ENCODE measurements at regions not wholly inside any gene's neighbourhood (a gene's known extent, or its start where the extent isn't known, plus 50 kb on each side); places are given as distances from the start of the nearest gene placed in this dataset.

DNA sequence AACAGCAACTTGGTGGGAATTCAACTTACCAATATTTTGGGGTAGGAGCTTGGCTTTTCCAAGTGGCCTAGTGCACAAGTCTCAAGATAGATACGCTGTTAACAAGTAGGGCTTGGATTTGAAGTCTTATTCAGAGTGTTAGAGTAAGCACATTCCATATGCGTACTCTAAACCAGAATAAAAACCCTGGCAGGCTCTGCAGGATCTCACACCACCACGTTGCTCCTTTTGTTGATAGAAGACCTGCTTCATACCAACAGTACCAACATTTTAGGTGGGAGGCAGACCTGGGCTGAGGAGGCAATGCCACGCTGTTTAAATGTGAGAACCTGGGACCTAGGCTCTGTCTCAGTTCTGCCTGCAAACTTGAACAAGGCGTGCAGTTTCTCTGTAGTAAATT lies 214.0 kb downstream of the RNF144A start:
- 89% methylated on average over 5 of the region's 5 CpGs for WGBS
- no peak for DNase-seq (ENCODE audit: low read depth in 6 of 9, low spot score in 9 of 9)

DNA sequence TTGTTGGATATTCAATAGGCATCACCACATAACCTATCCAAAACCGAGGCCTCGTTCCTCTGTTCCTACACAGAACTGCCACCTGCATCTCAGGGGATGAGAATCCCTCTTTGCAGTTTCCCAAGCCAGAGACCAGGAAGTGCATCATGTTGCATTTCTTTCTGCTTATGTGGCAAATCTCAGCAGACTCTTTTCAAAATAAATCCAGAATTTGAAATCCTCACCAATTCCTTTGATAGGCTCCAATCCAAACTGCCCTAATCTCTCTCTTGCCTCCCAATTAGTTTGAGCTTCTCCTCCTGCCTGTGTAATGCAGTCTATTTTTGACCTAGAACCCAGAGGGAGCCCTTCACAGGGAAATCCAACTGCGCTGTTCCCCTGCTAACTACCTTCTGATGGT lies 215.5 kb downstream of the RNF144A start:
- no peaks in the 10 kb centered on the region for H3K4me1 ChIP-seq (ENCODE audit: control insufficient read depth in 2 of 2, insufficient read depth in 2 of 2, low read length in 2 of 2)
- H3K4me3 ChIP-seq (ENCODE audit: low read length in 2 of 2) = no peak overlapping the region
- no peak overlapping the region for H3K27ac ChIP-seq (ENCODE audit: low read depth in 1 of 2, low read length in 1 of 2)
- H3K27me3 ChIP-seq (ENCODE audit: control insufficient read depth in 2 of 2, insufficient read depth in 1 of 2, low read length in 1 of 2) = no peaks in the 10 kb centered on the region
- H3K9me3 ChIP-seq (ENCODE audit: control insufficient read depth in 2 of 2, insufficient read depth in 1 of 2, low read length in 1 of 2) = no peaks in the 10 kb centered on the region
- 97% methylated on average over 3 of the region's 3 CpGs for WGBS
- DNase-seq (ENCODE audit: low read depth in 6 of 9, low spot score in 9 of 9) = no peak
- no peaks in the 10 kb centered on the region for H3K36me3 ChIP-seq (ENCODE audit: control insufficient read depth in 2 of 2, insufficient read depth in 2 of 2, low read length in 1 of 2)

More for the DNA sequence above, 214.0 kb downstream of the RNF144A start:
- Histone ChIP-seq H3K4me3 (ENCODE audit: low read length in 2 of 2) (no peak overlapping the region), H3K27me3 (ENCODE audit: control insufficient read depth in 2 of 2, insufficient read depth in 1 of 2, low read length in 1 of 2) (no peaks in the 10 kb centered on the region), H3K27ac (ENCODE audit: low read depth in 1 of 2, low read length in 1 of 2) (no peak overlapping the region), H3K9me3 (ENCODE audit: control insufficient read depth in 2 of 2, insufficient read depth in 1 of 2, low read length in 1 of 2) (no peaks in the 10 kb centered on the region), H3K4me1 (ENCODE audit: control insufficient read depth in 2 of 2, insufficient read depth in 2 of 2, low read length in 2 of 2) (no peaks in the 10 kb centered on the region), H3K36me3 (ENCODE audit: control insufficient read depth in 2 of 2, insufficient read depth in 2 of 2, low read length in 1 of 2) (no peaks in the 10 kb centered on the region)

DNA sequence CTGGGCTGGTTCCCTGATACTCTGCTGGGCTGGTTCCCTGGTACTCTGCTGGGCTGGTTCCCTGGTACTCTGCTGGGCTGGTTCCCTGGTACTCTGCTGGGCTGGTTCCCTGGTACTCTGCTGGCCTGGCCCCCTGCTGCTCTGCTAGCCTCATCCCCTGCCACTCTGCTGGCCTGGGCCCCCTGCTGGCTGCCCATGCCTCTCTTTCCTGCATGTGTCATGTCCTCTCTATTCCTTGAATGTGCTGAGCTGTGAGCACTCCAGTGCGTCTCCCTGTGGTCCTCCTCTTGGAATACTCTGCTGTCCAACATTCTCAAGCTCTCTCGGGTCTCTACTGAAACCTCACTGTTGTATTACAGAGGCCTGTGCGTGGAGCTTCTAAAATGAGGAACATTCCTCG lies 216.3 kb downstream of the RNF144A start:
- Histone ChIP-seq H3K27me3 (ENCODE audit: control insufficient read depth in 2 of 2, insufficient read depth in 1 of 2, low read length in 1 of 2) (no peaks in the 10 kb centered on the region), H3K27ac (ENCODE audit: low read depth in 1 of 2, low read length in 1 of 2) (no peak overlapping the region), H3K4me3 (ENCODE audit: low read length in 2 of 2) (no peak overlapping the region), H3K4me1 (ENCODE audit: control insufficient read depth in 2 of 2, insufficient read depth in 2 of 2, low read length in 2 of 2) (no peaks in the 10 kb centered on the region), H3K36me3 (ENCODE audit: control insufficient read depth in 2 of 2, insufficient read depth in 2 of 2, low read length in 1 of 2) (no peaks in the 10 kb centered on the region), H3K9me3 (ENCODE audit: control insufficient read depth in 2 of 2, insufficient read depth in 1 of 2, low read length in 1 of 2) (no peaks in the 10 kb centered on the region)
- DNase-seq (ENCODE audit: low read depth in 6 of 9, low spot score in 9 of 9) = no peak
- 97% methylated on average over 4 of the region's 4 CpGs for WGBS

DNA sequence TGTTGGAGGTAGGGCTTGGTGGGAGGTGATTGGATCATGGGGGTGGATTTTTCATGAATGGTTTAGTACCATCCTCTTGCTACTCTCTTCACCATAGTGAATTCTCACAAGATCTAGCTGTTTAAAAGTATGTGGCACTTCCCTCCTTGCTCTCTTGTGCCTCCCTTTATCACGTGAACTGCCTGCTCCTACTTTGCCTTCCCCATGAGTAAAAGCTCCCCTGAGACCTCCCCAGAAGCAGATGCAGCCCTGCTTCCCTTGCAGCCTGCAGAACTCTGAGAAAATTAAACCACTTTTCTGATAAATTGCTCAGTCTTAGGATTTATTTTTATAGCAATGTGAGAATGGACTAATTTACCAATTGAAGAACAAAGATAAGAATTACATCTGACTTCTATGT lies 223.1 kb downstream of the RNF144A start:
- no peak for DNase-seq (ENCODE audit: low read depth in 6 of 9, low spot score in 9 of 9)
- H3K36me3 ChIP-seq (ENCODE audit: control insufficient read depth in 2 of 2, insufficient read depth in 2 of 2, low read length in 1 of 2) = no peaks in the 10 kb centered on the region
- H3K9me3 ChIP-seq (ENCODE audit: control insufficient read depth in 2 of 2, insufficient read depth in 1 of 2, low read length in 1 of 2) = peaks cover 0 to 3% of the 10 kb centered on the region in 2 donors
- no peaks in the 10 kb centered on the region for H3K4me1 ChIP-seq (ENCODE audit: control insufficient read depth in 2 of 2, insufficient read depth in 2 of 2, low read length in 2 of 2)
- H3K27ac ChIP-seq (ENCODE audit: low read depth in 1 of 2, low read length in 1 of 2) = no peak overlapping the region
- H3K27me3 ChIP-seq (ENCODE audit: control insufficient read depth in 2 of 2, insufficient read depth in 1 of 2, low read length in 1 of 2) = no peaks in the 10 kb centered on the region
- 93% methylated on average over 1 of the region's 1 CpG for WGBS
- H3K4me3 ChIP-seq (ENCODE audit: low read length in 2 of 2) = no peak overlapping the region

DNA sequence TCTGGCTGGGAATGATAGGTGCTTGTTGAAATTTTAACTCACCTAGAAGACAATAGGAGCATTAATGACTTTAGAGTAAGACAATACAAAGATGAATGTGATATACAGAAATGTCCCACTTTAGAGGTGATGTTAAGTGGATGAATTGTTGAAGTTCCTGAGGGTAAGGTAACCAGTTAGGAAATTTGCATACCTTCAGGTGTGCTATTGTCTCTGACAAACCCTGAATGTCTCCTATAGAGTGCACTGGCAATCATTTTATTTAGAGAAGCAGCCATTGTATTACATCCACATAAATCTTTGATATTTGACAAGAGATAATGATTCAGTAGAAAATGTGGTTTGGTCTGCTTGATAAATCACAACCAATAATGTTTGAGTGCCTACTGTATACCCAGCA lies 228.5 kb downstream of the RNF144A start:
- no peaks in the 10 kb centered on the region for H3K4me1 ChIP-seq (ENCODE audit: control insufficient read depth in 2 of 2, insufficient read depth in 2 of 2, low read length in 2 of 2)
- DNase-seq (ENCODE audit: low read depth in 6 of 9, low spot score in 9 of 9) = no peak
- no peaks in the 10 kb centered on the region for H3K36me3 ChIP-seq (ENCODE audit: control insufficient read depth in 2 of 2, insufficient read depth in 2 of 2, low read length in 1 of 2)
- H3K27me3 ChIP-seq (ENCODE audit: control insufficient read depth in 2 of 2, insufficient read depth in 1 of 2, low read length in 1 of 2) = no peaks in the 10 kb centered on the region
- peaks cover 0 to 3% of the 10 kb centered on the region in 2 donors for H3K9me3 ChIP-seq (ENCODE audit: control insufficient read depth in 2 of 2, insufficient read depth in 1 of 2, low read length in 1 of 2)
- no peak overlapping the region for H3K4me3 ChIP-seq (ENCODE audit: low read length in 2 of 2)
- no peak overlapping the region for H3K27ac ChIP-seq (ENCODE audit: low read depth in 1 of 2, low read length in 1 of 2)

DNA sequence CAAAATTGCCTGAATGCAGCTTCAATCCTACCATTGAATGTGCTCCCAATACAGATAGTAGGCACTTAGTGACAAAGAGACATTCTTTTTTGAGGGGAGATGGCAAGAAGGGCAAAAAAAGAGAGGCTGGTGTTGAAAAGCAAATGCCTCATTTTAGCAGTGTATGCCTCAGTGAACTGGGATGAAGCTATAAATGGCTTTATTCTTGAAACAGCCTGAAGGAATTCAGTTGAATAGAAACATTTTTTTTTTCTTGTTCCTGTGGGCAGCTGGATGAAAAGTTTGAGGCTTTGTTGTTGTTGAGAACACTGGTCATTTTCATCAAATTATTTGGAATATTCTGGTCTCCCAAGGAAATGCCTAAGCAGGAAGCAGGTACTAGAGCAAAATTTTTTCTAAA lies 228.9 kb downstream of the RNF144A start:
- H3K27me3 ChIP-seq (ENCODE audit: control insufficient read depth in 2 of 2, insufficient read depth in 1 of 2, low read length in 1 of 2) = no peaks in the 10 kb centered on the region
- no peak overlapping the region for H3K27ac ChIP-seq (ENCODE audit: low read depth in 1 of 2, low read length in 1 of 2)
- no peak overlapping the region for H3K4me3 ChIP-seq (ENCODE audit: low read length in 2 of 2)
- no peaks in the 10 kb centered on the region for H3K36me3 ChIP-seq (ENCODE audit: control insufficient read depth in 2 of 2, insufficient read depth in 2 of 2, low read length in 1 of 2)
- no peak for DNase-seq (ENCODE audit: low read depth in 6 of 9, low spot score in 9 of 9)
- H3K4me1 ChIP-seq (ENCODE audit: control insufficient read depth in 2 of 2, insufficient read depth in 2 of 2, low read length in 2 of 2) = no peaks in the 10 kb centered on the region
- peaks cover 0 to 3% of the 10 kb centered on the region in 2 donors for H3K9me3 ChIP-seq (ENCODE audit: control insufficient read depth in 2 of 2, insufficient read depth in 1 of 2, low read length in 1 of 2)

DNA sequence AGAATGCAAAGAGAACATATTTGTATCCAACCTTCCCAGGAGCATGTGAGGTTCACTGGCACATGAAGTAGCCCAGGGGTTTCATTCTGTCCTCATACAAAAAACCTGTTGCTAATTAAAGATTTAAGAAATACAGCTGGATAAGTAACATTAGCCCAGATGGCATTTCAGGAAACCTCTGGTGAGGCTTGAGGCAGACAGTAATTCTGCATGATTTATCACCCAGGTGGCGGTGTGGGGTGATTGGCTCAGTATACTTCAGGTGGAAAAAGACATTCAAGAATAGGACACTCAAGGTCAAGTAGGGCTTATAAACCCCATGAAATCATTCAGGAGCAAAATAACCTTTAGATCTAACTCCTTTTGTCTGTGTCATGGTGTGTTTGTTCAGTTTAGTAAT lies 237.4 kb downstream of the RNF144A start:
- DNase-seq (ENCODE audit: low read depth in 6 of 9, low spot score in 9 of 9) = no peak
- Histone ChIP-seq H3K27me3 (ENCODE audit: control insufficient read depth in 2 of 2, insufficient read depth in 1 of 2, low read length in 1 of 2) (no peaks in the 10 kb centered on the region), H3K9me3 (ENCODE audit: control insufficient read depth in 2 of 2, insufficient read depth in 1 of 2, low read length in 1 of 2) (no peaks in the 10 kb centered on the region), H3K4me1 (ENCODE audit: control insufficient read depth in 2 of 2, insufficient read depth in 2 of 2, low read length in 2 of 2) (no peaks in the 10 kb centered on the region), H3K27ac (ENCODE audit: low read depth in 1 of 2, low read length in 1 of 2) (no peak overlapping the region), H3K4me3 (ENCODE audit: low read length in 2 of 2) (no peak overlapping the region), H3K36me3 (ENCODE audit: control insufficient read depth in 2 of 2, insufficient read depth in 2 of 2, low read length in 1 of 2) (no peaks in the 10 kb centered on the region)
- 98% methylated on average over 1 of the region's 1 CpG for WGBS

DNA sequence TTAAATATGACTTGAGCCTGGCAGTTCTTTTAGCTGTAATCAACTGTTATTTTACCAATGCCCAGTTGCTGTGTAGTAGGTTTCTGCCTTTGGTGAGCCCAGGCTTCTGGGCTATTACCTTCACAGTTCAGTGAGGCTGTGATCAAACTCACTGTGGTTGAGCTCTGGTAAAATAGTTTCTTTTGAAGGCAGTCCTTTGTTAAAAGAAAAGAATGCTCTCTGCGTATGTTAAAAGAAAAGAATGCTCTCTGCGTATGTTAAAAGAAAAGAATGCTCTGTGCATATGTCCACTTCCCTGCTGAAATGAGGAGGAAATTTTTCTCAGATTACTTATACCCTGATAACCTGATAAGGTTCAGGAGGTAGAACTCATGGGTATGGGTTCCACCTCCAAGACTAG lies 244.3 kb downstream of the RNF144A start:
- 93% methylated on average over 2 of the region's 2 CpGs for WGBS
- Histone ChIP-seq H3K4me3 (ENCODE audit: low read length in 2 of 2) (no peak overlapping the region), H3K27me3 (ENCODE audit: control insufficient read depth in 2 of 2, insufficient read depth in 1 of 2, low read length in 1 of 2) (no peaks in the 10 kb centered on the region), H3K36me3 (ENCODE audit: control insufficient read depth in 2 of 2, insufficient read depth in 2 of 2, low read length in 1 of 2) (no peaks in the 10 kb centered on the region), H3K9me3 (ENCODE audit: control insufficient read depth in 2 of 2, insufficient read depth in 1 of 2, low read length in 1 of 2) (no peaks in the 10 kb centered on the region), H3K4me1 (ENCODE audit: control insufficient read depth in 2 of 2, insufficient read depth in 2 of 2, low read length in 2 of 2) (no peaks in the 10 kb centered on the region), H3K27ac (ENCODE audit: low read depth in 1 of 2, low read length in 1 of 2) (no peak overlapping the region)
- no peak for DNase-seq (ENCODE audit: low read depth in 6 of 9, low spot score in 9 of 9)

DNA sequence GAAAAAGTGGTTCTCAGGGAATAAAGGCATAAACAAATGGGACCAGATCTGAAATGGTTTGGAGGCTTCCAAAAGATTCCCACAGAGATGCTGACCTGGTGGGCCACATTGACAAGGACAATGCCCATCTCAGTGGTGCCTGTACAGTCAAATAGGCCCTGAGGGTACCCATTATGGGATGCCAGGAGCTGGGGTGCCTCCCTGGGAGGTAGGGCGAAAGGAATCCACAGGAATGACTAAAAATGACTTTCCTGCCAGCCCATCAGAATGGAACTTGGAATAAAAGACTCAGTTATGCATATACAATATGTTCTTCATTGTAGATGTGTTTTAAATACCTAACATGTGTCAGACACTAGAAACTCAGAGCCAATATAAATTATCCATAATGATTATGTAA lies 248.5 kb downstream of the RNF144A start:
- H3K4me1 ChIP-seq (ENCODE audit: control insufficient read depth in 2 of 2, insufficient read depth in 2 of 2, low read length in 2 of 2) = no peaks in the 10 kb centered on the region
- no peaks in the 10 kb centered on the region for H3K27me3 ChIP-seq (ENCODE audit: control insufficient read depth in 2 of 2, insufficient read depth in 1 of 2, low read length in 1 of 2)
- DNase-seq (ENCODE audit: low read depth in 6 of 9, low spot score in 9 of 9) = no peak
- 91% methylated on average over 1 of the region's 1 CpG for WGBS
- H3K27ac ChIP-seq (ENCODE audit: low read depth in 1 of 2, low read length in 1 of 2) = no peak overlapping the region
- no peaks in the 10 kb centered on the region for H3K36me3 ChIP-seq (ENCODE audit: control insufficient read depth in 2 of 2, insufficient read depth in 2 of 2, low read length in 1 of 2)
- H3K9me3 ChIP-seq (ENCODE audit: control insufficient read depth in 2 of 2, insufficient read depth in 1 of 2, low read length in 1 of 2) = no peaks in the 10 kb centered on the region
- no peak overlapping the region for H3K4me3 ChIP-seq (ENCODE audit: low read length in 2 of 2)

DNA sequence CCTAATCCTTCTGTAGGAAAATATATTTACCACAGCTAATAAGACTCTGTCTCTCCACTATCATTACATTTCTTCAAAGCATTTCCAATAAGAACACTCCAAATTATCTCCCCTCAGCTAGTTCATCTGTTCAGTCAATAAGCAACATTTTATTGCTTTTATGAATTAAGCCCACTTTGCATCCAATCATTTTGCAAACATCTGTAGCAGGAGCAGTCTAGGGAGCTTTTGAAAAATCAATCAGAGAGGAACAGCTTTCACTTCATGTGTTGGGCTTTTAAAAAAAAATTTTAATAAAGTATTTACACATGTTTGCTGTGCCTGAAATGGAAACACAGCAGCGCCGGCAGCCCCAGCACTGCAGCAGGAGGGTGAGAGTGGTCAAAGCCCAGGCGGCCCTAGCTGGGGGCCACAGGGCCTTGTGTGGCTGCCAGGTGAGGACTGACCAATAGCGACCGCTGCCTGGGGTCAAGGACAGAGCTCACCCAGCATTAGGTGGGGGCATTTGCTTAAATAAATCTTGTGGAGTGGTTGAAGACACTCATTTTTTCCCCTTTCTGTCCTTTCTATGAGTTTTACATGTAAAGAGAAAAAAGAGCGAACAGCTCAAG lies 250.7 kb downstream of the RNF144A start:
- no peaks in the 10 kb centered on the region for H3K9me3 ChIP-seq (ENCODE audit: control insufficient read depth in 2 of 2, insufficient read depth in 1 of 2, low read length in 1 of 2)
- no peak overlapping the region for H3K4me3 ChIP-seq (ENCODE audit: low read length in 2 of 2)
- no peaks in the 10 kb centered on the region for H3K27me3 ChIP-seq (ENCODE audit: control insufficient read depth in 2 of 2, insufficient read depth in 1 of 2, low read length in 1 of 2)
- no peaks in the 10 kb centered on the region for H3K4me1 ChIP-seq (ENCODE audit: control insufficient read depth in 2 of 2, insufficient read depth in 2 of 2, low read length in 2 of 2)
- 97% methylated on average over 6 of the region's 6 CpGs for WGBS
- DNase-seq (ENCODE audit: low read depth in 6 of 9, low spot score in 9 of 9) = no peak
- no peak overlapping the region for H3K27ac ChIP-seq (ENCODE audit: low read depth in 1 of 2, low read length in 1 of 2)
- no peaks in the 10 kb centered on the region for H3K36me3 ChIP-seq (ENCODE audit: control insufficient read depth in 2 of 2, insufficient read depth in 2 of 2, low read length in 1 of 2)
